ENCODE measurements at regions not wholly inside any gene's neighbourhood (a gene's known extent, or its start where the extent isn't known, plus 50 kb on each side); places are given as distances from the start of the nearest gene placed in this dataset.

DNA sequence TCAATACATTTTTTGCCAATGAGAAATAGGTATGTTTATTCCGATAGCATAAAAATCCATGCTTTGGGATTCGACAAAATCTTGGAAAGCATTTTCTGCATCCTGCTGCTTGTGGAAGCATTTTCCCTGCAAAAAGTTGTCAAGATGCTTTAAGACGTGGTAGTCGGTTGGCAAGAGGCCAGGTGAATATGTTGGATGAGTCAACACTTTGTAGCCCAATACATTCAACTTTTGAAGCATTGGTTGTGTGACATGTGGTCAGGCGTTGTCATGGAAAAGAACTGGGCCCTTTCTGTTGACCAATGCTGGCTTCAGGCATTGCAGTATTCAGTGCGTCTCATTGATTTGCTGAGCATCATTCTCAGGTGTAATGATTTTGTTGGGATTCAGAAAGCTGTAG, 764.5 kb downstream of the TRIB2 start:
- TF ChIP-seq, protein P1, sequence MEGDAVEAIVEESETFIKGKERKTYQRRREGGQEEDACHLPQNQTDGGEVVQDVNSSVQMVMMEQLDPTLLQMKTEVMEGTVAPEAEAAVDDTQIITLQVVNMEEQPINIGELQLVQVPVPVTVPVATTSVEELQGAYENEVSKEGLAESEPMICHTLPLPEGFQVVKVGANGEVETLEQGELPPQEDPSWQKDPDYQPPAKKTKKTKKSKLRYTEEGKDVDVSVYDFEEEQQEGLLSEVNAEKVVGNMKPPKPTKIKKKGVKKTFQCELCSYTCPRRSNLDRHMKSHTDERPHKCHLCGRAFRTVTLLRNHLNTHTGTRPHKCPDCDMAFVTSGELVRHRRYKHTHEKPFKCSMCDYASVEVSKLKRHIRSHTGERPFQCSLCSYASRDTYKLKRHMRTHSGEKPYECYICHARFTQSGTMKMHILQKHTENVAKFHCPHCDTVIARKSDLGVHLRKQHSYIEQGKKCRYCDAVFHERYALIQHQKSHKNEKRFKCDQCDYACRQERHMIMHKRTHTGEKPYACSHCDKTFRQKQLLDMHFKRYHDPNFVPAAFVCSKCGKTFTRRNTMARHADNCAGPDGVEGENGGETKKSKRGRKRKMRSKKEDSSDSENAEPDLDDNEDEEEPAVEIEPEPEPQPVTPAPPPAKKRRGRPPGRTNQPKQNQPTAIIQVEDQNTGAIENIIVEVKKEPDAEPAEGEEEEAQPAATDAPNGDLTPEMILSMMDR (IDR thresholded peaks at IDR 0.05; ENCODE audit: low read depth, low read length), result no peak
- no peak for TF ChIP-seq EZH2phosphoT487 (IDR thresholded peaks at IDR 0.05; ENCODE audit: low read depth)

Measured in OCI-LY3 (cell line).